Trophoblast cell (in vitro differentiated cells and primary cell): ENCODE measurements at regions not wholly inside any gene's neighbourhood (a gene's known extent, or its start where the extent isn't known, plus 50 kb on each side); places are given as distances from the start of the nearest gene placed in this dataset.
A peak's percentile ranks its signal among the peaks of the same experiment; 100 is the strongest.

Experiments used
- DNase-seq, 2 donors: peaks; one replicate each; pipeline ENCODE4 v3.0.0-alpha.2; 2016
- H2AFZ ChIP-seq: 2 replicates; pipeline ENCODE4 v1.6.1; 2013; ENCODE audit warnings: low read length, moderate library complexity, mild to moderate bottlenecking; ENCODE audit not compliant: insufficient read depth, poor library complexity
- H2AK5ac ChIP-seq: 2 replicates; pipeline ENCODE4 v1.6.1; 2013; ENCODE audit warnings: mild to moderate bottlenecking, low read length
- H2BK120ac ChIP-seq: 2 replicates; pipeline ENCODE4 v1.6.1; 2013; ENCODE audit warnings: low read length, mild to moderate bottlenecking, moderate library complexity; ENCODE audit not compliant: insufficient read depth, poor library complexity
- H2BK12ac ChIP-seq: 2 replicates; pipeline ENCODE4 v1.6.1; 2013; ENCODE audit warnings: mild to moderate bottlenecking, low read length, moderate library complexity
- H2BK5ac ChIP-seq: 2 replicates; pipeline ENCODE4 v1.6.1; 2013; ENCODE audit warnings: low read length, low read depth, moderate library complexity, mild to moderate bottlenecking; ENCODE audit not compliant: poor library complexity
- H3K14ac ChIP-seq: 2 replicates; pipeline ENCODE4 v1.6.1; 2013; ENCODE audit warnings: mild to moderate bottlenecking, low read length
- H3K18ac ChIP-seq: 2 replicates; pipeline ENCODE4 v1.6.1; 2013; ENCODE audit warnings: mild to moderate bottlenecking, low read length
- H3K23ac ChIP-seq: 2 replicates; pipeline ENCODE4 v1.6.1; 2013; ENCODE audit warnings: low read length
- H3K27ac ChIP-seq: 2 replicates; pipeline ENCODE4 v1.5.1; 2013; ENCODE audit warnings: low read depth, mild to moderate bottlenecking, inconsistent platforms, low read length, moderate library complexity
- H3K27me3 ChIP-seq: 2 replicates; pipeline ENCODE4 v1.6.1; 2013; ENCODE audit warnings: inconsistent platforms, mild to moderate bottlenecking, low read length, moderate library complexity; ENCODE audit not compliant: insufficient read depth
- H3K36me3 ChIP-seq, 2 experiments: 1 replicate in 1 of 2; 2 replicates in 1 of 2; pipeline ENCODE4 v1.6.1; 2013; ENCODE audit warnings: low read length in 2 of 2, mild to moderate bottlenecking in 2 of 2, moderate library complexity in 1 of 2; ENCODE audit not compliant: insufficient read depth in 2 of 2, control insufficient read depth in 1 of 2
- H3K4ac ChIP-seq: 2 replicates; pipeline ENCODE4 v1.6.1; 2013; ENCODE audit warnings: low read depth, mild to moderate bottlenecking, low read length, moderate library complexity
- H3K4me1 ChIP-seq, 2 experiments: 1 replicate in 1 of 2; 2 replicates in 1 of 2; pipeline ENCODE4 v1.6.1; 2013; ENCODE audit warnings: low read length in 2 of 2, mild to moderate bottlenecking in 2 of 2, moderate library complexity in 1 of 2; ENCODE audit not compliant: insufficient read depth in 2 of 2, control insufficient read depth in 1 of 2
- H3K4me2 ChIP-seq: 2 replicates; pipeline ENCODE4 v1.6.1; 2013; ENCODE audit warnings: inconsistent platforms, mild to moderate bottlenecking, low read length, moderate library complexity
- H3K4me3 ChIP-seq: 2 replicates; pipeline ENCODE4 v1.5.1; 2013; ENCODE audit warnings: mild to moderate bottlenecking, low read depth, low read length, inconsistent platforms
- H3K79me1 ChIP-seq: one replicate; pipeline ENCODE4 v1.6.1; 2013; ENCODE audit warnings: low read length
- H3K79me2 ChIP-seq: 2 replicates; pipeline ENCODE4 v1.6.1; 2013; ENCODE audit warnings: low read length, mild to moderate bottlenecking; ENCODE audit not compliant: control insufficient read depth, insufficient read depth, poor library complexity
- H3K9ac ChIP-seq: 2 replicates; pipeline ENCODE4 v1.6.1; 2013; ENCODE audit warnings: mild to moderate bottlenecking, low read length
- H3K9me3 ChIP-seq: 2 replicates; pipeline ENCODE4 v1.6.1; 2013; ENCODE audit warnings: low read depth, mild to moderate bottlenecking, control low read depth, inconsistent platforms, low read length; ENCODE audit not compliant: insufficient read depth
- H4K12ac ChIP-seq: 2 replicates; pipeline ENCODE4 v1.6.1; 2013; ENCODE audit warnings: low read depth, mild to moderate bottlenecking, low read length, moderate library complexity
- H4K8ac ChIP-seq: 2 replicates; pipeline ENCODE4 v1.6.1; 2013; ENCODE audit warnings: low read depth, mild to moderate bottlenecking, low read length, moderate library complexity
- H4K91ac ChIP-seq: one replicate; pipeline ENCODE4 v1.6.1; 2013; ENCODE audit warnings: low read depth, mild to moderate bottlenecking, low read length, moderate library complexity
- WGBS: extraction: QIAGEN DNeasy Blood & Tissue Kit; methylation state at CpG from one replicate; pipeline ENCODE4 v1.1.7; 2013; ENCODE audit warnings: missing lambda C conversion rate; ENCODE audit not compliant: insufficient read length, insufficient coverage; ENCODE audit errors: extremely low coverage; 5-methylcytosine and 5-hydroxymethylcytosine counted together

- no peak overlapping the region for H3K4ac ChIP-seq
- no CpG with 5 or more reads among the region's 2 CpGs for WGBS
- no peak overlapping the region for H3K23ac ChIP-seq
- H3K79me1 ChIP-seq, result peaks cover 5% of the 10 kb centered on the region
- H3K18ac ChIP-seq, result no peak overlapping the region
- H3K79me2 ChIP-seq, result no peaks in the 10 kb centered on the region
- no peak overlapping the region for H3K9ac ChIP-seq
- no peaks in the 10 kb centered on the region for H3K27me3 ChIP-seq
- H3K27ac ChIP-seq, result no peak overlapping the region
- H2BK5ac ChIP-seq, result no peak overlapping the region
- no peak overlapping the region for H3K14ac ChIP-seq
- no peak overlapping the region for H4K8ac ChIP-seq
- H4K12ac ChIP-seq, result no peak overlapping the region
- no peaks in the 10 kb centered on the region for H3K9me3 ChIP-seq
- H4K91ac ChIP-seq, result no peak overlapping the region
- no peak overlapping the region for H2AK5ac ChIP-seq
- no peak overlapping the region for H2AFZ ChIP-seq
- H2BK120ac ChIP-seq, result no peak overlapping the region
- H2BK12ac ChIP-seq, result no peak overlapping the region
- H3K36me3 ChIP-seq, result no peaks in the 10 kb centered on the region
- H3K4me1 ChIP-seq, result peaks cover 4 to 6% of the 10 kb centered on the region in 2 experiments
- no peak overlapping the region for H3K4me2 ChIP-seq
- no peak for DNase-seq
- no peak overlapping the region for H3K4me3 ChIP-seq
Observed at GRCh38 chr5:36530215-36530614, 76.2 kb upstream of the SLC1A3 start.

- Histone ChIP-seq H3K14ac (no peak overlapping the region), H3K79me1 (peaks cover 4% of the 10 kb centered on the region), H4K8ac (no peak overlapping the region), H4K12ac (no peak overlapping the region), H3K18ac (no peak overlapping the region), H3K9ac (no peak overlapping the region), H3K36me3 (no peaks in the 10 kb centered on the region), H3K27ac (no peak overlapping the region), H3K9me3 (no peaks in the 10 kb centered on the region), H2AK5ac (no peak overlapping the region), H4K91ac (no peak overlapping the region), H3K79me2 (no peaks in the 10 kb centered on the region), H3K4me3 (no peak overlapping the region), H3K4me1 (peaks cover 3 to 5% of the 10 kb centered on the region in 2 experiments), H2BK12ac (no peak overlapping the region), H3K27me3 (no peaks in the 10 kb centered on the region), H2BK5ac (no peak overlapping the region), H3K4me2 (no peak overlapping the region), H3K4ac (no peak overlapping the region), H2AFZ (no peak overlapping the region), H2BK120ac (no peak overlapping the region), H3K23ac (no peak overlapping the region)
- no CpG with 5 or more reads among the region's 1 CpG for WGBS
- DNase-seq, result peak; percentile 37 to 70
Observed at GRCh38 chr5:36531401-36531800, 75.0 kb upstream of the SLC1A3 start.

- Histone ChIP-seq H2BK120ac (no peak overlapping the region), H3K18ac (no peak overlapping the region), H3K36me3 (no peaks in the 10 kb centered on the region), H4K12ac (no peak overlapping the region), H2AFZ (no peak overlapping the region), H3K23ac (no peak overlapping the region), H2BK12ac (no peak overlapping the region), H3K9me3 (no peaks in the 10 kb centered on the region), H3K4me3 (no peak overlapping the region), H3K27me3 (no peaks in the 10 kb centered on the region), H4K91ac (no peak overlapping the region), H3K9ac (no peak overlapping the region), H3K27ac (no peak overlapping the region), H3K79me1 (no peaks in the 10 kb centered on the region), H3K14ac (no peak overlapping the region), H3K4me2 (no peak overlapping the region), H3K79me2 (no peaks in the 10 kb centered on the region), H2AK5ac (no peak overlapping the region), H4K8ac (no peak overlapping the region), H3K4me1 (no peaks in the 10 kb centered on the region), H3K4ac (no peak overlapping the region), H2BK5ac (no peak overlapping the region)
- peak; percentile 36 to 41 for DNase-seq
- WGBS, result no CpG with 5 or more reads among the region's 5 CpGs
Observed at GRCh38 chr5:36535378-36535777, 71.0 kb upstream of the SLC1A3 start.

- Histone ChIP-seq H3K23ac (no peak overlapping the region), H3K27ac (no peak overlapping the region), H3K4ac (no peak overlapping the region), H3K79me2 (no peaks in the 10 kb centered on the region), H3K14ac (no peak overlapping the region), H2AFZ (no peak overlapping the region), H2BK5ac (no peak overlapping the region), H3K9me3 (no peaks in the 10 kb centered on the region), H4K12ac (no peak overlapping the region), H3K9ac (no peak overlapping the region), H4K91ac (no peak overlapping the region), H3K36me3 (no peaks in the 10 kb centered on the region), H3K18ac (no peak overlapping the region), H3K27me3 (no peaks in the 10 kb centered on the region), H3K4me3 (no peak overlapping the region), H2BK12ac (no peak overlapping the region), H4K8ac (no peak overlapping the region), H3K4me2 (no peak overlapping the region), H3K79me1 (no peaks in the 10 kb centered on the region), H2BK120ac (no peak overlapping the region), H3K4me1 (no peaks in the 10 kb centered on the region), H2AK5ac (no peak overlapping the region)
- no CpG with 5 or more reads among the region's 4 CpGs for WGBS
- peak in 1 of 2 donors; percentile 10 for DNase-seq
Observed at GRCh38 chr5:36535859-36536615, 70.4 kb upstream of the SLC1A3 start.
